ENCODE measurements at regions not wholly inside any gene's neighbourhood (a gene's known extent, or its start where the extent isn't known, plus 50 kb on each side); places are given as distances from the start of the nearest gene placed in this dataset.
A peak's percentile ranks its signal among the peaks of the same experiment; 100 is the strongest.

- Histone ChIP-seq H3K4me2 (ENCODE audit: insufficient read depth, low read length, poor library complexity, severe bottlenecking) (no peak overlapping the region), H3K79me1 (ENCODE audit: low read depth, low read length) (no peaks in the 10 kb centered on the region), H3K4me3 (ENCODE audit: low read length in 2 of 2) (no peak overlapping the region), H3K18ac (ENCODE audit: low read length) (no peak overlapping the region), H3K4ac (ENCODE audit: low read length) (no peak overlapping the region), H2BK15ac (ENCODE audit: low read length) (no peak overlapping the region), H2AFZ (ENCODE audit: low read length) (no peak overlapping the region), H4K8ac (ENCODE audit: low read depth, low read length) (no peak overlapping the region), H3K4me1 (ENCODE audit: control insufficient read depth in 2 of 2, insufficient read depth in 1 of 2, low read depth in 1 of 2, low read length in 2 of 2) (no peaks in the 10 kb centered on the region), H3K9me3 (replicated peaks in 1 of 2; ENCODE audit: control insufficient read depth in 2 of 2, insufficient read depth in 1 of 2, low read depth in 1 of 2, low read length in 2 of 2) (no peaks in the 10 kb centered on the region), H3K9ac (ENCODE audit: low read depth, low read length, poor library complexity) (no peak overlapping the region), H3K27me3 (ENCODE audit: control insufficient read depth in 3 of 3, insufficient read depth in 3 of 3, low read depth in 1 of 3, low read length in 3 of 3) (no peaks in the 10 kb centered on the region), H4K91ac (ENCODE audit: low read depth, low read length, poor library complexity) (no peak overlapping the region), H2AK5ac (ENCODE audit: low read depth, low read length) (no peak overlapping the region), H2BK5ac (ENCODE audit: low read length) (no peak overlapping the region), H3K23ac (ENCODE audit: low read depth, low read length, poor library complexity) (no peak overlapping the region), H2BK120ac (ENCODE audit: low read depth, low read length) (no peak overlapping the region), H3K14ac (ENCODE audit: low read length) (no peak overlapping the region), H3K36me3 (replicated peaks in 1 of 2; ENCODE audit: control insufficient read depth in 2 of 2, insufficient read depth in 2 of 2, low read length in 2 of 2) (no peaks in the 10 kb centered on the region), H3K27ac (replicated peaks; ENCODE audit: low read length) (no peak overlapping the region), H2BK12ac (ENCODE audit: low read length) (no peak overlapping the region)
- DNase-seq (ENCODE audit: low spot score), result no peak
- no CpG with 5 or more reads among the region's 3 CpGs for WGBS, 2 donors (ENCODE audit: extremely low coverage in 2 of 2, insufficient read length in 2 of 2, insufficient replicate concordance in 1 of 2)
These were observed 182.6 kb upstream of the FZD8 start for GRCh38 chr10:35824704-35825103.

- Histone ChIP-seq H3K27me3 (ENCODE audit: control insufficient read depth in 3 of 3, insufficient read depth in 3 of 3, low read depth in 1 of 3, low read length in 3 of 3) (no peaks in the 10 kb centered on the region), H4K8ac (ENCODE audit: low read depth, low read length) (no peak overlapping the region), H2AFZ (ENCODE audit: low read length) (no peak overlapping the region), H3K36me3 (replicated peaks in 1 of 2; ENCODE audit: control insufficient read depth in 2 of 2, insufficient read depth in 2 of 2, low read length in 2 of 2) (no peaks in the 10 kb centered on the region), H2BK12ac (ENCODE audit: low read length) (peak overlapping the region; percentile 26), H4K91ac (ENCODE audit: low read depth, low read length, poor library complexity) (no peak overlapping the region), H2BK120ac (ENCODE audit: low read depth, low read length) (no peak overlapping the region), H3K9ac (ENCODE audit: low read depth, low read length, poor library complexity) (no peak overlapping the region), H2BK5ac (ENCODE audit: low read length) (no peak overlapping the region), H3K23ac (ENCODE audit: low read depth, low read length, poor library complexity) (no peak overlapping the region), H3K79me1 (ENCODE audit: low read depth, low read length) (no peaks in the 10 kb centered on the region), H3K4me1 (ENCODE audit: control insufficient read depth in 2 of 2, insufficient read depth in 1 of 2, low read depth in 1 of 2, low read length in 2 of 2) (no peaks in the 10 kb centered on the region), H3K14ac (ENCODE audit: low read length) (no peak overlapping the region), H3K4me2 (ENCODE audit: insufficient read depth, low read length, poor library complexity, severe bottlenecking) (no peak overlapping the region), H3K4ac (ENCODE audit: low read length) (no peak overlapping the region), H2AK5ac (ENCODE audit: low read depth, low read length) (no peak overlapping the region), H2BK15ac (ENCODE audit: low read length) (peak overlapping the region; percentile 70), H3K27ac (replicated peaks; ENCODE audit: low read length) (no peak overlapping the region), H3K18ac (ENCODE audit: low read length) (peak overlapping the region; percentile 89), H3K4me3 (ENCODE audit: low read length in 2 of 2) (no peak overlapping the region), H3K9me3 (replicated peaks in 1 of 2; ENCODE audit: control insufficient read depth in 2 of 2, insufficient read depth in 1 of 2, low read depth in 1 of 2, low read length in 2 of 2) (no peaks in the 10 kb centered on the region)
- no CpG with 5 or more reads among the region's 9 CpGs for WGBS, 2 donors (ENCODE audit: extremely low coverage in 2 of 2, insufficient read length in 2 of 2, insufficient replicate concordance in 1 of 2)
- no peak for DNase-seq (ENCODE audit: low spot score)
These were observed 180.2 kb upstream of the FZD8 start for GRCh38 chr10:35822316-35822715.

- no peak overlapping the region for H4K8ac ChIP-seq (ENCODE audit: low read depth, low read length)
- no peaks in the 10 kb centered on the region for H3K79me1 ChIP-seq (ENCODE audit: low read depth, low read length)
- no peak overlapping the region for H3K4ac ChIP-seq (ENCODE audit: low read length)
- no peaks in the 10 kb centered on the region for H3K4me1 ChIP-seq (ENCODE audit: control insufficient read depth in 2 of 2, insufficient read depth in 1 of 2, low read depth in 1 of 2, low read length in 2 of 2)
- H4K91ac ChIP-seq (ENCODE audit: low read depth, low read length, poor library complexity), result no peak overlapping the region
- H3K27ac ChIP-seq (replicated peaks; ENCODE audit: low read length), result no peak overlapping the region
- no peak overlapping the region for H2BK5ac ChIP-seq (ENCODE audit: low read length)
- peak overlapping the region; percentile 2 for H2AFZ ChIP-seq (ENCODE audit: low read length)
- no peak for DNase-seq (ENCODE audit: low spot score)
- no peak overlapping the region for H3K4me3 ChIP-seq (ENCODE audit: low read length in 2 of 2)
- H3K36me3 ChIP-seq (replicated peaks in 1 of 2; ENCODE audit: control insufficient read depth in 2 of 2, insufficient read depth in 2 of 2, low read length in 2 of 2), result no peaks in the 10 kb centered on the region
- no peaks in the 10 kb centered on the region for H3K9me3 ChIP-seq (replicated peaks in 1 of 2; ENCODE audit: control insufficient read depth in 2 of 2, insufficient read depth in 1 of 2, low read depth in 1 of 2, low read length in 2 of 2)
- H2BK12ac ChIP-seq (ENCODE audit: low read length), result no peak overlapping the region
- no peak overlapping the region for H3K9ac ChIP-seq (ENCODE audit: low read depth, low read length, poor library complexity)
- no peak overlapping the region for H2AK5ac ChIP-seq (ENCODE audit: low read depth, low read length)
- H2BK120ac ChIP-seq (ENCODE audit: low read depth, low read length), result no peak overlapping the region
- no peak overlapping the region for H2BK15ac ChIP-seq (ENCODE audit: low read length)
- no peak overlapping the region for H3K14ac ChIP-seq (ENCODE audit: low read length)
- H3K18ac ChIP-seq (ENCODE audit: low read length), result no peak overlapping the region
- H3K27me3 ChIP-seq (ENCODE audit: control insufficient read depth in 3 of 3, insufficient read depth in 3 of 3, low read depth in 1 of 3, low read length in 3 of 3), result no peaks in the 10 kb centered on the region
- no peak overlapping the region for H3K4me2 ChIP-seq (ENCODE audit: insufficient read depth, low read length, poor library complexity, severe bottlenecking)
- no peak overlapping the region for H3K23ac ChIP-seq (ENCODE audit: low read depth, low read length, poor library complexity)
- no CpG with 5 or more reads among the region's 4 CpGs for WGBS, 2 donors (ENCODE audit: extremely low coverage in 2 of 2, insufficient read length in 2 of 2, insufficient replicate concordance in 1 of 2)
These were observed 179.3 kb upstream of the FZD8 start for GRCh38 chr10:35821339-35821911.

GRCh38 chr10:35819736-35820135 lies 177.6 kb upstream of the FZD8 start:
- H3K23ac ChIP-seq (ENCODE audit: low read depth, low read length, poor library complexity), result no peak overlapping the region
- H3K18ac ChIP-seq (ENCODE audit: low read length), result no peak overlapping the region
- no peak overlapping the region for H2AFZ ChIP-seq (ENCODE audit: low read length)
- H3K36me3 ChIP-seq (replicated peaks in 1 of 2; ENCODE audit: control insufficient read depth in 2 of 2, insufficient read depth in 2 of 2, low read length in 2 of 2), result no peaks in the 10 kb centered on the region
- no peaks in the 10 kb centered on the region for H3K9me3 ChIP-seq (replicated peaks in 1 of 2; ENCODE audit: control insufficient read depth in 2 of 2, insufficient read depth in 1 of 2, low read depth in 1 of 2, low read length in 2 of 2)
- no CpG with 5 or more reads among the region's 5 CpGs for WGBS, 2 donors (ENCODE audit: extremely low coverage in 2 of 2, insufficient read length in 2 of 2, insufficient replicate concordance in 1 of 2)
- H3K4me1 ChIP-seq (ENCODE audit: control insufficient read depth in 2 of 2, insufficient read depth in 1 of 2, low read depth in 1 of 2, low read length in 2 of 2), result no peaks in the 10 kb centered on the region
- no peak overlapping the region for H2BK12ac ChIP-seq (ENCODE audit: low read length)
- H4K91ac ChIP-seq (ENCODE audit: low read depth, low read length, poor library complexity), result no peak overlapping the region
- H2BK120ac ChIP-seq (ENCODE audit: low read depth, low read length), result no peak overlapping the region
- no peak overlapping the region for H2BK15ac ChIP-seq (ENCODE audit: low read length)
- H2BK5ac ChIP-seq (ENCODE audit: low read length), result no peak overlapping the region
- no peak overlapping the region for H4K8ac ChIP-seq (ENCODE audit: low read depth, low read length)
- H3K27me3 ChIP-seq (ENCODE audit: control insufficient read depth in 3 of 3, insufficient read depth in 3 of 3, low read depth in 1 of 3, low read length in 3 of 3), result no peaks in the 10 kb centered on the region
- no peak overlapping the region for H3K9ac ChIP-seq (ENCODE audit: low read depth, low read length, poor library complexity)
- H3K4me2 ChIP-seq (ENCODE audit: insufficient read depth, low read length, poor library complexity, severe bottlenecking), result no peak overlapping the region
- H3K4me3 ChIP-seq (ENCODE audit: low read length in 2 of 2), result no peak overlapping the region
- no peak overlapping the region for H3K4ac ChIP-seq (ENCODE audit: low read length)
- no peak for DNase-seq (ENCODE audit: low spot score)
- H3K27ac ChIP-seq (replicated peaks; ENCODE audit: low read length), result no peak overlapping the region
- H3K79me1 ChIP-seq (ENCODE audit: low read depth, low read length), result no peaks in the 10 kb centered on the region
- no peak overlapping the region for H3K14ac ChIP-seq (ENCODE audit: low read length)
- no peak overlapping the region for H2AK5ac ChIP-seq (ENCODE audit: low read depth, low read length)

Measured in neuronal stem cell (in vitro differentiated cells).